ENCODE measurements at regions not wholly inside any gene's neighbourhood (a gene's known extent, or its start where the extent isn't known, plus 50 kb on each side); places are given as distances from the start of the nearest gene placed in this dataset.
"Not testable (repeated sequence)": the region's sequence is repeated elsewhere in the genome, so short reads cannot be mapped to it uniquely, and the experiment has no call there.

DNA sequence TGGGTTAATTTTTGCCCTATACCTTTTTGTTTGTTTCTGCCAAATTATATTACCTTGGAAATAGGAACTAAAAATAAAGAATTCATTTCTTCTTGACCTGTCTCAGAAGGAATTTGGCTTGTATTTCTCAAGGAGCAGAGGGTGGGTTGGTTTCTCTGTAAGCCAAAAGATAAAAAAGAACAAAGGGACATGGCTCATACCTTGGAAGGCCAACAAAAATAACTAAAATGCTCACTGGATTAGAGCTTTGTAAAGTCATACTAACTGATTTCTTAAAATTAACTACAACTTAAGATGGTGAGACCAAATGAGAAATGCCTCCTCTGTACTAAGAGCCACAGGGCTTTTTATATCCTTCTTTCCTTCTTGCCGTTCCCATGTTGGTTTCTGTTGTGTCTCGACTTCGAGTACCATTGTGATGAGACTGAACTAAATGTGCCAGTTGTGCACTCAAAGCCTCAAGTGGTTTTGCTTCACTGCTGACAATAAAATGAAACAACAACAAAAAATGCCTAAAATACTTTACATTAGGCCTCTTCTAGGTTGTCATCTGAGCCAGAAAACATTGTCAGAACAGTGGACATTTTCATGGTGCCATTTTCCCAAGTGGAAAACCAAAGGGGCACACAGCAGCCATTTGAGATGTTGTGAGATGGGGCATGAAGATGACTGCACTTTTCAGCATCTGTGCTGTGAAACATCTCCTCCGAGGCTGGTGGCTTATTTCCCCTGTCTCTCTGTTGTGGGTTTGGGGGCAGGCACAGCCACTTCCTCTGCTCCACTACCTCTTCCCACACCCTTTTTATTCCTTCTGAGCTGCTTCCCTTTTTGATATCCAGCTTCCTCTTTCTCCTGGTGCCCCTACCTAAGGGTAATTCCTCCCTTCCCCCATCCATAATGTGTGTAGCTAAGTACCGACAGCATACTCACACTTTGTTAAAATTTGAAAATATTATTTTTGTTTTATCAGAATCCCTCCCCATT lies 51.8 kb upstream of the AGR3 start:
- no peak for DNase-seq (ENCODE audit: low read depth in 1 of 2, low spot score in 1 of 2)

- no peak for DNase-seq (ENCODE audit: low read depth in 1 of 2, low spot score in 1 of 2)
Observed at GRCh38 chr7:16934722-16935340, 53.0 kb upstream of the AGR3 start.

GRCh38 chr7:16935341-16935735 lies 53.6 kb upstream of the AGR3 start:
- no peak for DNase-seq (ENCODE audit: low read depth in 1 of 2, low spot score in 1 of 2)

GRCh38 chr7:16936626-16937422 lies 55.0 kb upstream of the AGR3 start:
- no peak for DNase-seq (ENCODE audit: low read depth in 1 of 2, low spot score in 1 of 2)

DNA sequence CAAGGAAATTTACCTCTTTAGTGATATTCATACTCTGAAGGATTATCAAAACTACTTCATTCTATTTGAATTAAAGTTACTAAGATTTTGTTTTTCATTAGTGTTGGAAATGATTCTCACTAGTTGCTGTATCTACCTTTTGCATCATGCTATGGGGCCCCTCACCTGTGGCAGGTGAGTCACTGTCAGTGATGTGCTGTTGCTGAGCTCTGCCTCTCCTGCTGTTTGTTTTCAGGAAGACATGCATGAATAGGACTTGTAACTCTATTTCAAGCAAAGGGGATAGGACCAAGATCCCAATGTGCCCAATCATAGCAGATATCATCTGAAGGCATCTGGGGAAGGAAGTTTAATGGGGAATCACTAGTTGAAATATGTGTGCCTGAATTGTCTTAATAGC lies 57.4 kb upstream of the AGR3 start:
- no peak for DNase-seq (ENCODE audit: low read depth in 1 of 2, low spot score in 1 of 2)

GRCh38 chr7:16940776-16941175 lies 59.0 kb upstream of the AGR3 start:
- DNase-seq (ENCODE audit: low read depth in 1 of 2, low spot score in 1 of 2), result no peak

GRCh38 chr7:16942929-16943509 lies 61.2 kb upstream of the AGR3 start:
- no peak for DNase-seq (ENCODE audit: low read depth in 1 of 2, low spot score in 1 of 2)

DNA sequence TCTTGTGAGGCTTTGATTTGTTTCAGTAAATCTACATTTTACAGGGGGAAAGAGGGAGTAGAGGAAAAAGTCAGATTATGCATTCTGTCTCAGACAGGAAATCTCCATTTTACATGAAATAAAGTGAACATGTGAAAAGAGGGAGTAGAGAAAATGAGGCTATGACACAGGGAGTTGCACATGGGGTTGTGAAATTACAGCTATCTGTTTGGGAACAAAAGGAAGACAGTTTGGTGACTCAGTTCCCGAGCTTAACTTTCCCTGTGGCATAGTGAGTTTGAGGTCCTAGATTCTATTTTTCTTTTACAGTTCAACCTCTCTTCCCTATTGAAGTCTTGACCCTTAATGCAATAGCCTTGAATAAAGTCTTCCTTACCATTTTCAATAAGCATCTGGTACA lies 63.2 kb upstream of the AGR3 start:
- DNase-seq (ENCODE audit: low read depth in 1 of 2, low spot score in 1 of 2), result no peak

GRCh38 chr7:16945372-16945771 lies 63.6 kb upstream of the AGR3 start:
- no peak for DNase-seq (ENCODE audit: low read depth in 1 of 2, low spot score in 1 of 2)

- DNase-seq (ENCODE audit: low read depth in 1 of 2, low spot score in 1 of 2), result not testable (repeated sequence)
Observed at GRCh38 chr7:16948110-16948509, 66.3 kb upstream of the AGR3 start.

DNA sequence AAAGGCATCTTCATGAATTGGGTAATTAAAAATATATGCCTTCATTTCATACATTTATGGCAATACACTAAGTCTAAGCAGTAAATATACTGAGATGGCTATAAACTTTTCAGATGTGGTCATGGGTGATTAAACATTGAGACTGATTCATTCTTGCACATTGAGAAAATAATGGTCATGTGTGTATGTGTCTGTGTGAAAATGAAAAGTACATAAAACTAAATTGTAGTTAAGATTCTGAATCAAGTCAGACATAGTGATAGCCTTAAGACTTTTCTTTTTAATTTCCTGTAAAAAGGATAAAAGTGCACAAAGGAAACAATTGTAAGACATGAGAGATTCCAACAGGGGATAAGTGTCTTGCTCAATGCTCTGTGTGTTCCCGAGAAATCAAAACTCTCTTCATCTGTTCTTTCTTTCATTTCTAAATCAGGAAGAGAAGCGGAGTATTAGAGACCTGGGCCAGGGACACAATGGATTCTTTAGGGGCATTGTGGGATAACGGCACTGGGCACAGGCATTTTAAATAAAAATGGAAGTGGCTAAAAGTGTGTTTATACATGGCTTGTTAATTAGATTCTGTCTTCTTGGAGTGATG lies 69.8 kb upstream of the AGR3 start:
- DNase-seq (ENCODE audit: low read depth in 1 of 2, low spot score in 1 of 2), result no peak

DNA sequence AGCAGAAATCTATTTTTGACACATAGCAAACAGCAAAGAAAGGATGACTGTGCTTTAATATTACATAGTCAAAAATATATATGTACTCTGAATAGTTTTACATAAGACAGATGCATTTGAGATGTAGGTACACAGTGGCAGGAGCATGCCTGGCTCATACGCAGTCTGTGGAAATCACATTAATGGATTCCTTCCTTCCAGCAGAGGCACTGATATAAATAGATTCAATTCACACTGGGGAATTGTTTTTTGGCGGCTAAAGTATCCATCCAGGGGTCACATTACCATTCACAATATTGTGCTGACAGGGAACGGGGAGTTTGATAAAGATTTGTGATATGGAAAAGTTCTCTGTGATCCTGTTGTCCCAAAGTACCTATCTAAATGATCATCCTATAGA lies 72.5 kb upstream of the AGR3 start:
- DNase-seq (ENCODE audit: low read depth in 1 of 2, low spot score in 1 of 2), result no peak

GRCh38 chr7:16958724-16959123 lies 76.9 kb upstream of the AGR3 start:
- DNase-seq (ENCODE audit: low read depth in 1 of 2, low spot score in 1 of 2), result no peak

- DNase-seq (ENCODE audit: low read depth in 1 of 2, low spot score in 1 of 2), result no peak
Observed at GRCh38 chr7:16960337-16960965, 78.7 kb upstream of the AGR3 start.

DNA sequence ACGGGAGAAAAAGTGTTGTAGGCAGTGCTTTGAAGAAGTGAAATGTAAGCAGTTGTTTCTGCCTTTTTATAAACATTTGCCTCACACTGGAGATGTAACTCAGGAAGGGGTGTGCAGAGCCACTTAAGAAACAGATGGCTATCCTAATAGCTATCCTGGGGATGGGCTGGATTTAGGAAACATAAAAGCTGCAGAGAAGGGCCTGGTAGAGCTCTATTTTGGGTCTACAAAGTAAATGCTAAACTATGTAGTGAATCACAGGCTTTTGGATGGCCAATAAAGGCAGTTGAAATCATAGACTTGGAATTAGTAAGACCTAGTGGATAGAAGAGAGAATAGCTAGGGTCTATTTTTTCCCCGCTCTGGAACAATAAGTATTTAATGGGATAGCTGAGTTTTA lies 79.9 kb upstream of the AGR3 start:
- no peak for DNase-seq (ENCODE audit: low read depth in 1 of 2, low spot score in 1 of 2)

- no peak for DNase-seq (ENCODE audit: low read depth in 1 of 2, low spot score in 1 of 2)
Observed at GRCh38 chr7:16963044-16963443, 81.3 kb upstream of the AGR3 start.

GRCh38 chr7:16965697-16966096 lies 83.9 kb upstream of the AGR3 start:
- DNase-seq (ENCODE audit: low read depth in 1 of 2, low spot score in 1 of 2), result not testable (repeated sequence)

GRCh38 chr7:16967300-16967811 lies 85.6 kb upstream of the AGR3 start:
- DNase-seq (ENCODE audit: low read depth in 1 of 2, low spot score in 1 of 2), result no peak

DNA sequence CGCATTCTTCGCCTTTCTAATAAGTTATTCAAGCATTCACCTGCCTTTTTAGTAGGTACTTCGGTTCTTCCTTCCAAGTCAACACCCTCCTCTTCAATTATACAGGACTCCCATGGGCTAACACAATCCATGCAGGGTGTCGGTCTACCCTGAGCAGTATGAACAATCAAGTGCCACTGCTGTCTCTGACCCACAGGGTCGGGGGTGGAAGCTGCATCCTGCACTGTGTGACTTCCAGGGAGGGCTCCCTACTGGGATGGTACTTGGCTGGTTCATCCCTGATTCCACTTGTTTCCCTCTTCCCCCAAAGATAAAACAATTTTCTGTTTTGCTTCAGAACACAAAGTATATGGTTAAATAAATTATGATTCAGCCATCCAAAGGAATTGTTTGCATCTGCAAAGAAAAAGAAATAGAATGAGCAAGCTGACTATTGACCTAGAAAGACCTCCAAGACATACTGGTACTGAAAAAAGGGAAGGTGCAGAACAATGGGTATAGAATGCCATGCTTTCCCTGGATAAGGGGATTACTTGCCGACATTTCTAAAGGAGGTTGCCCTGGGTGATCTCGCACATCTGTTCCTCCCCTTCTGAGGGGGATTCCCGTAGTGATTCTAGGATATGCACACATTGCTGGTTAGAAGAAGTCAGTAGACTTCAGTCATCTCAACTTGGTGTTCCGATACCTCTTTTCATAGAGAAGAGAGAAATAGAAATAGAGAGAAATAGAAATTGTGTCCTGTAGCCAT lies 89.1 kb upstream of the AGR3 start:
- DNase-seq (ENCODE audit: low read depth in 1 of 2, low spot score in 1 of 2), result no peak

GRCh38 chr7:16975712-16976111 lies 93.9 kb upstream of the AGR3 start:
- DNase-seq (ENCODE audit: low read depth in 1 of 2, low spot score in 1 of 2), result no peak
